Endothelial cell of umbilical vein (primary cell): ENCODE measurements at regions not wholly inside any gene's neighbourhood (a gene's known extent, or its start where the extent isn't known, plus 50 kb on each side); places are given as distances from the start of the nearest gene placed in this dataset.

Experiments used
- EZH2 ChIP-seq: IDR thresholded peaks from 2 replicates; pipeline ENCODE4 v1.6.1; 2012; ENCODE audit warnings: borderline replicate concordance, low read depth, mild to moderate bottlenecking, moderate library complexity, low read length, inconsistent platforms; ENCODE audit not compliant: severe bottlenecking
- GATA2 ChIP-seq: IDR thresholded peaks from 2 replicates; pipeline ENCODE4 v1.7.0; 2011; ENCODE audit warnings: low read depth, mild to moderate bottlenecking, moderate library complexity, mixed read lengths, low read length; ENCODE audit not compliant: insufficient read length, insufficient read depth
- JUN ChIP-seq: IDR thresholded peaks from 2 replicates; pipeline ENCODE4 v1.6.1; 2011; ENCODE audit warnings: borderline replicate concordance, low read depth; ENCODE audit not compliant: insufficient read length, insufficient read depth
- MYC ChIP-seq: IDR thresholded peaks from one replicate; pipeline ENCODE4 v1.6.1; 2011; ENCODE audit warnings: mild to moderate bottlenecking, low read depth, low read length
- POLR2A ChIP-seq: IDR thresholded peaks from 2 replicates; pipeline ENCODE4 v1.6.1; 2012; ENCODE audit warnings: low read depth, mild to moderate bottlenecking, control low read depth, low read length
- POLR2AphosphoS5 ChIP-seq: IDR thresholded peaks from 2 replicates; pipeline ENCODE4 v1.6.1; 2012; ENCODE audit warnings: low read depth, mild to moderate bottlenecking, control low read depth, low read length, moderate library complexity; ENCODE audit not compliant: insufficient read depth
- TF ChIP-seq, protein P1 (sequence below), 2 donors: IDR thresholded peaks; 1 replicate in 1 of 2; 2 replicates in 1 of 2; pipeline ENCODE4 v1.5.1; 2011; ENCODE audit warnings: low read length in 2 of 2, mild to moderate bottlenecking in 2 of 2, moderate library complexity in 2 of 2, control low read depth in 1 of 2, inconsistent platforms in 1 of 2, low read depth in 1 of 2; ENCODE audit not compliant: insufficient read depth in 1 of 2; ENCODE audit errors: extremely low read depth in 1 of 2
- TF ChIP-seq, protein P2 (sequence below): IDR thresholded peaks from 2 replicates; pipeline ENCODE4 v1.6.1; 2011; ENCODE audit not compliant: insufficient read depth, insufficient read length

DNA sequence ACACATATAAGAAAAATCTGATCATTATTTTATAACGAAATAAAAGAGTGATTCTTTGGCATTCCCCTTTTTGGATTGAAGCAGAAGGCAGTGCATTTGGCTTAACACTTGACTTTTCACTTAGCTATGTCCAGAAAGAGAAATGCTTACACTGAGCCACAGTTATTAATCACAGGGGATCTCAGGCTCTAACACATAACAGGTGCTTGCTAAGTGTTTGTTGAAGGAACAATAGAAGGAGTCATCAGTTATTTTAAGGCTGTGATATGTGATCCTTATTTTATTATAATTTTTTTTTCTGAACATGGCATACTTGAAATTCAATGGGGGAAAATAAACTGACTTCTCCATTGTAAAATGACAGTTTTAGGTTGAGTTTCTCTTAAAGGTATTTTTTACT lies 209.5 kb downstream of the UBE2E3 start:
- TF ChIP-seq, protein P1, sequence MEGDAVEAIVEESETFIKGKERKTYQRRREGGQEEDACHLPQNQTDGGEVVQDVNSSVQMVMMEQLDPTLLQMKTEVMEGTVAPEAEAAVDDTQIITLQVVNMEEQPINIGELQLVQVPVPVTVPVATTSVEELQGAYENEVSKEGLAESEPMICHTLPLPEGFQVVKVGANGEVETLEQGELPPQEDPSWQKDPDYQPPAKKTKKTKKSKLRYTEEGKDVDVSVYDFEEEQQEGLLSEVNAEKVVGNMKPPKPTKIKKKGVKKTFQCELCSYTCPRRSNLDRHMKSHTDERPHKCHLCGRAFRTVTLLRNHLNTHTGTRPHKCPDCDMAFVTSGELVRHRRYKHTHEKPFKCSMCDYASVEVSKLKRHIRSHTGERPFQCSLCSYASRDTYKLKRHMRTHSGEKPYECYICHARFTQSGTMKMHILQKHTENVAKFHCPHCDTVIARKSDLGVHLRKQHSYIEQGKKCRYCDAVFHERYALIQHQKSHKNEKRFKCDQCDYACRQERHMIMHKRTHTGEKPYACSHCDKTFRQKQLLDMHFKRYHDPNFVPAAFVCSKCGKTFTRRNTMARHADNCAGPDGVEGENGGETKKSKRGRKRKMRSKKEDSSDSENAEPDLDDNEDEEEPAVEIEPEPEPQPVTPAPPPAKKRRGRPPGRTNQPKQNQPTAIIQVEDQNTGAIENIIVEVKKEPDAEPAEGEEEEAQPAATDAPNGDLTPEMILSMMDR (IDR thresholded peaks at IDR 0.05; ENCODE audit: extremely low read depth in 1 of 2, insufficient read depth in 1 of 2, low read depth in 1 of 2, low read length in 2 of 2): no peak
- TF ChIP-seq EZH2: no peak
- no peak for TF ChIP-seq POLR2A
- TF ChIP-seq GATA2: no peak
- TF ChIP-seq, protein P2, sequence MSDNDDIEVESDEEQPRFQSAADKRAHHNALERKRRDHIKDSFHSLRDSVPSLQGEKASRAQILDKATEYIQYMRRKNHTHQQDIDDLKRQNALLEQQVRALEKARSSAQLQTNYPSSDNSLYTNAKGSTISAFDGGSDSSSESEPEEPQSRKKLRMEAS: no peak
- no peak for TF ChIP-seq POLR2AphosphoS5
- TF ChIP-seq MYC: no peak
- TF ChIP-seq JUN: no peak
